Neural crest cell (in vitro differentiated cells): ENCODE measurements at regions not wholly inside any gene's neighbourhood (a gene's known extent, or its start where the extent isn't known, plus 50 kb on each side); places are given as distances from the start of the nearest gene placed in this dataset.
A peak's percentile ranks its signal among the peaks of the same experiment; 100 is the strongest.

ENCODE experiments used
- DNase-seq: peaks from one replicate; pipeline ENCODE4 v3.0.0; 2021; ENCODE audit warnings: low read depth, mixed read lengths, low spot score
- H3K27ac Mint-ChIP-seq: one replicate; pipeline ENCODE4 v1.8.0; 2021; ENCODE audit warnings: mild to moderate bottlenecking, mixed read lengths; ENCODE audit not compliant: unreplicated experiment
- H3K27me3 Mint-ChIP-seq: 2 replicates; pipeline ENCODE4 v1.8.0; 2021; ENCODE audit warnings: low read depth, mild to moderate bottlenecking, mixed read lengths
- H3K36me3 Mint-ChIP-seq: 2 replicates; pipeline ENCODE4 v1.8.0; 2021; ENCODE audit warnings: low read depth, mild to moderate bottlenecking, mixed read lengths
- H3K4me1 Mint-ChIP-seq: 2 replicates; pipeline ENCODE4 v1.8.0; 2021; ENCODE audit warnings: mixed read lengths
- H3K4me3 Mint-ChIP-seq: one replicate; pipeline ENCODE4 v1.8.0; 2021; ENCODE audit warnings: mild to moderate bottlenecking, mixed read lengths
- H3K9me3 Mint-ChIP-seq: 2 replicates; pipeline ENCODE4 v1.8.0; 2021; ENCODE audit warnings: mixed read lengths
- CTCF ChIP-seq: fragments of 200-600 bp; sonication (generic); conservative IDR thresholded peaks from 2 replicates; pipeline ENCODE4 v1.5.0; 2021; ENCODE audit warnings: antibody characterized with exemption, mild to moderate bottlenecking

GRCh38 chr1:25066731-25067517 is 136.8 kb upstream of the RUNX3 start:
- no peaks in the 10 kb centered on the region for H3K36me3 Mint-ChIP-seq
- DNase-seq, result no peak
- peaks cover 4% of the 10 kb centered on the region for H3K27me3 Mint-ChIP-seq
- no peak for TF ChIP-seq CTCF
- H3K4me1 Mint-ChIP-seq, result peaks cover 17% of the 10 kb centered on the region
- H3K27ac Mint-ChIP-seq, result peak overlapping the region; percentile 3
- no peaks in the 10 kb centered on the region for H3K9me3 Mint-ChIP-seq
- H3K4me3 Mint-ChIP-seq, result no peak overlapping the region

- H3K27ac Mint-ChIP-seq, result no peak overlapping the region
- H3K36me3 Mint-ChIP-seq, result no peaks in the 10 kb centered on the region
- no peak for TF ChIP-seq CTCF
- no peaks in the 10 kb centered on the region for H3K9me3 Mint-ChIP-seq
- DNase-seq, result no peak
- no peak overlapping the region for H3K4me3 Mint-ChIP-seq
- H3K4me1 Mint-ChIP-seq, result peaks cover 17% of the 10 kb centered on the region
- peaks cover 4% of the 10 kb centered on the region for H3K27me3 Mint-ChIP-seq
Measured at GRCh38 chr1:25066256-25066655, 136.2 kb upstream of the RUNX3 start.

GRCh38 chr1:25065795-25066238 is 135.7 kb upstream of the RUNX3 start:
- DNase-seq, result no peak
- H3K27ac Mint-ChIP-seq, result peak overlapping the region; percentile 35
- H3K36me3 Mint-ChIP-seq, result no peaks in the 10 kb centered on the region
- H3K4me3 Mint-ChIP-seq, result no peak overlapping the region
- no peaks in the 10 kb centered on the region for H3K9me3 Mint-ChIP-seq
- H3K4me1 Mint-ChIP-seq, result peaks cover 17% of the 10 kb centered on the region
- TF ChIP-seq CTCF, result no peak
- peaks cover 4% of the 10 kb centered on the region for H3K27me3 Mint-ChIP-seq

GRCh38 chr1:25065321-25065721 is 135.2 kb upstream of the RUNX3 start:
- H3K36me3 Mint-ChIP-seq, result no peaks in the 10 kb centered on the region
- H3K27me3 Mint-ChIP-seq, result peaks cover 4% of the 10 kb centered on the region
- H3K4me1 Mint-ChIP-seq, result peaks cover 17% of the 10 kb centered on the region
- no peak for DNase-seq
- no peak overlapping the region for H3K4me3 Mint-ChIP-seq
- no peak for TF ChIP-seq CTCF
- H3K27ac Mint-ChIP-seq, result no peak overlapping the region
- H3K9me3 Mint-ChIP-seq, result no peaks in the 10 kb centered on the region

GRCh38 chr1:25064465-25065240 is 134.6 kb upstream of the RUNX3 start:
- TF ChIP-seq CTCF, result no peak
- peaks cover 4% of the 10 kb centered on the region for H3K27me3 Mint-ChIP-seq
- peaks cover 17% of the 10 kb centered on the region for H3K4me1 Mint-ChIP-seq
- H3K27ac Mint-ChIP-seq, result no peak overlapping the region
- H3K4me3 Mint-ChIP-seq, result no peak overlapping the region
- DNase-seq, result no peak
- H3K9me3 Mint-ChIP-seq, result no peaks in the 10 kb centered on the region
- no peaks in the 10 kb centered on the region for H3K36me3 Mint-ChIP-seq
